ENCODE measurements at regions not wholly inside any gene's neighbourhood (a gene's known extent, or its start where the extent isn't known, plus 50 kb on each side); places are given as distances from the start of the nearest gene placed in this dataset. TPM values are rescaled to one million over a fixed set of nuclear protein-coding genes. Genes with fewer than 3 reads are reported as not detected.

- 38 to 54% methylated on average over 3 of the region's 3 CpGs for WGBS, 2 donors
These were observed 57.6 kb upstream of the SSTR1 start for GRCh38 chr14:38150075-38150474.

More at GRCh38 chr14:38150075-38150474, 57.6 kb upstream of the SSTR1 start:
- no peaks in the 10 kb centered on the region for H3K9me3 ChIP-seq
- H3K36me3 ChIP-seq: no peaks in the 10 kb centered on the region
- no peak for TF ChIP-seq POLR2A (IDR thresholded peaks at IDR 0.05)
- TF ChIP-seq CTCF (IDR thresholded peaks at IDR 0.05): peak in 1 of 6 experiments; percentile 13
- intact Hi-C loops (cut with DNase I): no loop called here
- no peaks in the 10 kb centered on the region for H3K4me1 ChIP-seq
- H3K27me3 ChIP-seq: no peaks in the 10 kb centered on the region
- H3K27ac ChIP-seq: no peak overlapping the region
- no peak for DNase-seq
- no peak overlapping the region for H3K4me3 ChIP-seq (replicated peaks in 1 of 3)

Small RNA genes lying in the stretch of these regions (small RNA-seq; reads per million reads assigned to genes)
- gene RF00406 (0.94 reads per million, percentile 8 among the genes with 10 or more reads in this experiment), gene RNU6-1277P (not detected)
